ENCODE measurements at regions not wholly inside any gene's neighbourhood (a gene's known extent, or its start where the extent isn't known, plus 50 kb on each side); places are given as distances from the start of the nearest gene placed in this dataset.

DNA sequence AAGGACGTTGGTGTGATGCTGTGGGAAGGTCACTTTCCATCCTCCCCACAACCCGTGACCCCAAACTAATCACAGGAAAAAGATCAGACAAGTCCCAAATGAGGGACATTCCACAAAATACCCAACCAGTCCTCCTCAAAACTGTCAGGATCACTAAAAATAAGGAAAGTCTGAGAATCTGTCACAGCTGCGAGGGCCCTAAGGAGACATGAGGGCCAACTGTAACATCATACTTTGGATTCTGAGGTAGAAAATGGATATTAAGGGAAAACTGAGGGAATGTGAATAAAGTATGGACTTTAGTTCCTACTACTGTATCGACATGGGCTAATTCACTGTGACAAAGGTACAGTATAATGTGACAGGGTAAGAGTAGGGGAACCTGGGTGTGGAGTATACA lies 85.1 kb upstream of the FAM20C start:
- TF ChIP-seq, protein P1, sequence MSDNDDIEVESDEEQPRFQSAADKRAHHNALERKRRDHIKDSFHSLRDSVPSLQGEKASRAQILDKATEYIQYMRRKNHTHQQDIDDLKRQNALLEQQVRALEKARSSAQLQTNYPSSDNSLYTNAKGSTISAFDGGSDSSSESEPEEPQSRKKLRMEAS (IDR thresholded peaks at IDR 0.05; ENCODE audit: low read depth, low read length), result no peak
- TF ChIP-seq, protein P2, sequence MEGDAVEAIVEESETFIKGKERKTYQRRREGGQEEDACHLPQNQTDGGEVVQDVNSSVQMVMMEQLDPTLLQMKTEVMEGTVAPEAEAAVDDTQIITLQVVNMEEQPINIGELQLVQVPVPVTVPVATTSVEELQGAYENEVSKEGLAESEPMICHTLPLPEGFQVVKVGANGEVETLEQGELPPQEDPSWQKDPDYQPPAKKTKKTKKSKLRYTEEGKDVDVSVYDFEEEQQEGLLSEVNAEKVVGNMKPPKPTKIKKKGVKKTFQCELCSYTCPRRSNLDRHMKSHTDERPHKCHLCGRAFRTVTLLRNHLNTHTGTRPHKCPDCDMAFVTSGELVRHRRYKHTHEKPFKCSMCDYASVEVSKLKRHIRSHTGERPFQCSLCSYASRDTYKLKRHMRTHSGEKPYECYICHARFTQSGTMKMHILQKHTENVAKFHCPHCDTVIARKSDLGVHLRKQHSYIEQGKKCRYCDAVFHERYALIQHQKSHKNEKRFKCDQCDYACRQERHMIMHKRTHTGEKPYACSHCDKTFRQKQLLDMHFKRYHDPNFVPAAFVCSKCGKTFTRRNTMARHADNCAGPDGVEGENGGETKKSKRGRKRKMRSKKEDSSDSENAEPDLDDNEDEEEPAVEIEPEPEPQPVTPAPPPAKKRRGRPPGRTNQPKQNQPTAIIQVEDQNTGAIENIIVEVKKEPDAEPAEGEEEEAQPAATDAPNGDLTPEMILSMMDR (IDR thresholded peaks at IDR 0.05; ENCODE audit: low read depth, low read length), result no peak
- no peak for TF ChIP-seq POLR2A (IDR thresholded peaks at IDR 0.05; ENCODE audit: extremely low read depth, insufficient read length)

All from NB4 (cell line).